Renal pelvis (tissue), 1 donor: ENCODE measurements at regions not wholly inside any gene's neighbourhood (a gene's known extent, or its start where the extent isn't known, plus 50 kb on each side); places are given as distances from the start of the nearest gene placed in this dataset.
"Not testable (repeated sequence)": the region's sequence is repeated elsewhere in the genome, so short reads cannot be mapped to it uniquely, and the experiment has no call there.

Experiments
- DNase-seq: peaks from one replicate; pipeline ENCODE4 v3.0.0-alpha.2; 2013

GRCh38 chr7:39758234-39758970 lies 135.0 kb downstream of the RALA start:
- no peak for DNase-seq

- no peak for DNase-seq
Measured at GRCh38 chr7:39761449-39761848, 138.1 kb downstream of the RALA start.

GRCh38 chr7:39762466-39762865 lies 139.1 kb downstream of the RALA start:
- DNase-seq, result not testable (repeated sequence)

GRCh38 chr7:39762881-39763280 lies 139.5 kb downstream of the RALA start:
- not testable (repeated sequence) for DNase-seq

GRCh38 chr7:39765833-39766232 lies 142.5 kb downstream of the RALA start:
- not testable (repeated sequence) for DNase-seq

DNA sequence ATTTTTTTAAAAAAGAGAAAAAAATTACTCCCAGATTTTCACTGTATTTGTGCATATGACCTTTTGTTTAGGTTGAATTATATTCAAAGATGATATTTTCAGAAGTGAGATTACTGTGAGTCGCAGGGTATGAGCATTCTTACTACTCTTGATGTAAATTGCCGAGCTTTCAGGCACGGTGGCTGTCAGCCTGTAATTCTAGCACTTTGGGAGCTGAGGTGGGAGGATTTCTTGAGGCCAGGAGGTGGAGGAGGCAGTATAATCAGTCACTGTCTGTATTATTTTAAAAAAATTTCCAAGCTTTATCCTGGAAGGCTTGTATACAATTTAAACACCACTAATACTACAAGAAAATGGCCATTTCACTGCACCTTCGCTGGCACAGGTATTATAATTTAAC lies 145.1 kb downstream of the RALA start:
- DNase-seq, result peak; percentile 42

- DNase-seq, result not testable (repeated sequence)
Measured at GRCh38 chr7:39774341-39774851, 151.0 kb downstream of the RALA start.

DNA sequence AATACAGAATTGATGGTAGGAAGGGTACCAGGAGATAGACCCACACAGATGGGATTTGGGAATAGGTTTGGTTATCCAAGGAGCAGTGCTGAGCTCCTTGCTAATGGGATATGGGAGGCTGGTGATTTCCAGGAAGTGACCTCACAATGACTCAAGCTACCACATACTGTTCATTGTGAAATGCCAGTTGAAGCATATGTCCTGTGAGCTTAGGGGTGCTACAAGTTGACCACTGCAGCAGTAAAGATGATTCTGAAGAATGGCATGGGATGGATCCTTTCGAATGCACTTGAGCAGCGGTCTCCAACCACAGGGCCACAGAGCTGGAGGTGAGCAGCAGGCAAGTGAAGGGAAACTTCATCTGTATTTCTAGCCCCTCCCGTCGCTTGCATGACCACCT lies 158.2 kb downstream of the RALA start:
- not testable (repeated sequence) for DNase-seq

DNA sequence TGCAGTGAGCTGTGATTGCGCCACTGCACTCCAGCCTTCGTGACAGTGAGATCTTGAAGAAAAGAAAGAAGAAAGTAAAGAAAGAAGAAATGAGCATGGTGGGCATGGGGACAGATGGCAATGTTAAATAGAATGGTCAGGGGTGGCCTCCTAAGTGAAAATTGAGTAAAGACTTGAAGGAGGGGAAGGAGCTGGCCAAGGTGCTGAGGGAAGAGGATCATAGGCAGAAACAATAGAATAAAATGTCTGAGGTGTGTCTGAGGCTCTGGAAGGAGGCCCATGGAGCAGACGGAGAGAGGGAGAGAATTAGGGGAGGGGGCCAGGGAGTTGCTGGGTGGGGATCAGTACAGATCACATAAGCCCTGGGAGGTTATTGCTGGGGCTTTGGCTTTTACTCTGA lies 163.1 kb downstream of the RALA start:
- not testable (repeated sequence) for DNase-seq

- not testable (repeated sequence) for DNase-seq
Measured at GRCh38 chr7:39791035-39791434, 159.0 kb upstream of the CDK13 start.

GRCh38 chr7:39791911-39792310 lies 158.1 kb upstream of the CDK13 start:
- not testable (repeated sequence) for DNase-seq

GRCh38 chr7:39793026-39793425 lies 157.0 kb upstream of the CDK13 start:
- DNase-seq, result not testable (repeated sequence)

DNA sequence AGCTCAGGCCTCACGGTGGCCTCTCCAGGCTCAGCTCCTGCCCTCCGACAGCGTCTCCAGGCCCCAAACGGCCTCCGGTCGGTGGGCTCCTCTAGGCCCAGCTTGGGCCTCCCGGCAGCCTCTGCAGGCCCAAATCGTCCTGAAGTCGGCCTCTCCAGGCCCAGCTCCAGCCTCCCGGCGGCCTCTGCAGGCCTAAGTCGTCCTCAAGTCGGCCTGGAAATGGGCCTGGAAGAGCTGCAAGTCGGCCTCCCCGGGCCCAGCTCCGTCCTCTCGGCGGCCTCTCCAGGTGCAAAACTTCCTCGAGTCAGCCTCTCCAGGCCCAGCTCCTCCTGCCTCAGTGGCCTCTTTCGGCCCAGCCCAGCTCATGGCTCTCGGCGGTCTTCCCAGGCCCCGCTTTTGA lies 156.2 kb upstream of the CDK13 start:
- not testable (repeated sequence) for DNase-seq

- not testable (repeated sequence) for DNase-seq
Measured at GRCh38 chr7:39796947-39797346, 153.1 kb upstream of the CDK13 start.

DNA sequence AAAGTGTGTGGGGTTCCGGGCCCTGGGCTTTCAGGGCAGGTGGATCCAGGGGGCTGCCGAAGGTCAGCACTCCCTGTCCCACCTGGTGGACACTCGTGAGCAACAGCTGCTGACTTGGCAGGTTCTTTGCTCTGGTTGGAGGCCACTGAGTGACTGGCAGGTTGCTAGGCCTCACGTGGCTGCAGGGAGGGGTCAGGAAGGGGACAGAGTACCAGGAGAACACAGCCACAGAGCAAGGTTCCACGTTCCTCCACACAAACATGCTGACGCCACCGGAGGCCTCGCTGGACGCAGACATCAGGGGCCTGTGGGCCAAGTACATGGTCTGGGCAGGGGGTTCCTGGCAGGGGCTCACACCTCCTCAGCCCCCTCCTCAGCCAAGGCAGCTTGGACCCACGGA lies 152.0 kb upstream of the CDK13 start:
- not testable (repeated sequence) for DNase-seq

DNA sequence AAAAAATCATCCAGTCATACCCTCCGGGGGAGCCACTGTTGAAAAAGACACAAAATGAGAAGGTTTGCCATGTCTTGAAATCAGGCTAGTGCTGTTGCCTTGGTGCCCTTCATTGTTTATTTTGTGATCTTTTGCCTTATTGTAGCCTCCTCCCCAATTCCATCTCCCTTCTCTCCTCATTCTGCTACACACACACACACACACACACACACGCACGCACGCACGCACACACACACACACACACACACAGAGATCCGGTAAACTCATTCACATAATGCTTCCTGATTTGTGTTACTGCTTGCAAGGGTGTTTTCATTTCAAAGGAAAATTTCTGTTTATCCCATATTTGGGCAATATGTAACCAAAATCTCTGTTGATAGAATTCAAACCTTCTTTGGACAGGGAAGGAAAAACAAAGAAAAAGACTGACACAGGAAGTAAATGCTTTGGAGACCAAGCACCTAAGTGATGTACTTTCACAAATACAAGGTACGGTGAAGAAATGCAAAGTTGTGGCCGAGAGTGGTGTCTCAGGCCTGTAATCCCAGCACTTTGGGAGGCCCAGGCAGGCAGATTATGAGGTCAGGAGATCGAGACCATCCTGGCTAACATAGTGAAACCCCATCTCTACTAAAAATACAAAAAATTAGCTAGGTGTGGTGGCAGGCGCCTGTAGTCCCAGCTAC lies 141.1 kb upstream of the CDK13 start:
- DNase-seq, result no peak

DNA sequence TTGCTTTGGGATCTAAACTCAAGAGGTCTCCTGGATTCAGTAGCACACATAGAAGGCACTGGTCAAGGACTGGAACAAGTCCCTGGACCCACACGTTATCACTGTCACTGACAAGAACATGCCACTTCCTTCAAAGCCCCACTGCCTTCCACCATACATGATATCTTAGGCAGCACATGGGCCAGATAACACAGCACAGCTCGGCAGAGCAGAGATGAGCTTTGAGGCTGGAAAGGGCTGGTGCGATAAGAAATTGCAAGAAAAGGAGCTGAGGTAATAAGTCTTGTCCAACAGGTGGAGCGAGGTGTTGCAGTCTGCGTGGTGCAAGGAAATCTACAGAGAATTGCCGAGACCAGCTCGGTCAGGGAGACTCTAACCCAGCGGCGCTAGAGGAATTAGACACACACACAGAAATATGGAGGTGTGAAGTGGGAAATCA lies 139.8 kb upstream of the CDK13 start:
- DNase-seq, result no peak

- DNase-seq, result no peak
Measured at GRCh38 chr7:39810710-39811109, 139.3 kb upstream of the CDK13 start.

- DNase-seq, result peak; percentile 52
Measured at GRCh38 chr7:39811161-39811614, 138.9 kb upstream of the CDK13 start.

DNA sequence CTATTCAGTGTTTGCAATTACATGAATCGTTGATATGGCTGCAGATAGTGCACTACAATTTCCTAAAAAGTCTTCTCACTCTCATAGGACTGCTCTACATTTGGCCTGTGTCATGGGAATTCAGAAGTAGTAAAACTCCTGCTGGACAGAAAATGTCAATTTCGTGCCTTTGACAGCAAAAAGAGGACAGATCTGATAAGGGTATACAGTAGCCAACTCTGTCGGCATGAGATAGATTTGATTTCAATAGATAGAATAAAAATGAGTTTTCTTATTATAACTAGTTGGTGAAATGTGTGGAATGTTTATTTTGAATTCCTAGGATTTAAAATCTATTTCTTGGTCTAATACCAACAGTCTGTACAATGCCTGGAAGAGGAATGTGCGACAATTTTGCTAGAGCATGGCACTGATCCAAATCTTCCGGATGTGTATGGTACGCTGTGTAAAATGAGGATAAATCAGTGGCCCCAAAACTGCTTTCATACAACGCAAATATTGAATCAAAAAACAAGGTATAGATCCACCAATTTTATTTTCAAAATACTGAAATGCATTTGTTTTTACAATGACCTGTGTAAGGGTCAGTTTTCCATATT lies 133.5 kb upstream of the CDK13 start:
- no peak for DNase-seq

DNA sequence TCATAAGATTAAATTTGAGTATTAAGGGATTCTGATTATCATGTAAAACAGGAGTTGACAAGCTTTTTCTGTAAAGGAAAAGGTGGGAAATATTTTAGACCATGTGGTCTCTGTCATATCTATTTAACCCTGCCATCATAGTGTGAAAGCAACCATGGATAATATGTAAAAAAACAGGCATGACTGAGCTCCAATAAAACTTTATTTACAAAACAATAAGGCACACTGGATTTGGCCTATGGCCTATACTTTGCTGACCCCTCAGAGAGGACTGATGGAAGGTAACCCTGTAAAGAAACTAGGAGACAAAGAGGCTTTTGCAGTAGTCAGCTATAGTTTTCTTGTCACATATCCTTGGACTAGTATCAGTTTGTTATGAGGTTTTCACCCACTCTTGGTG lies 130.5 kb upstream of the CDK13 start:
- no peak for DNase-seq

DNA sequence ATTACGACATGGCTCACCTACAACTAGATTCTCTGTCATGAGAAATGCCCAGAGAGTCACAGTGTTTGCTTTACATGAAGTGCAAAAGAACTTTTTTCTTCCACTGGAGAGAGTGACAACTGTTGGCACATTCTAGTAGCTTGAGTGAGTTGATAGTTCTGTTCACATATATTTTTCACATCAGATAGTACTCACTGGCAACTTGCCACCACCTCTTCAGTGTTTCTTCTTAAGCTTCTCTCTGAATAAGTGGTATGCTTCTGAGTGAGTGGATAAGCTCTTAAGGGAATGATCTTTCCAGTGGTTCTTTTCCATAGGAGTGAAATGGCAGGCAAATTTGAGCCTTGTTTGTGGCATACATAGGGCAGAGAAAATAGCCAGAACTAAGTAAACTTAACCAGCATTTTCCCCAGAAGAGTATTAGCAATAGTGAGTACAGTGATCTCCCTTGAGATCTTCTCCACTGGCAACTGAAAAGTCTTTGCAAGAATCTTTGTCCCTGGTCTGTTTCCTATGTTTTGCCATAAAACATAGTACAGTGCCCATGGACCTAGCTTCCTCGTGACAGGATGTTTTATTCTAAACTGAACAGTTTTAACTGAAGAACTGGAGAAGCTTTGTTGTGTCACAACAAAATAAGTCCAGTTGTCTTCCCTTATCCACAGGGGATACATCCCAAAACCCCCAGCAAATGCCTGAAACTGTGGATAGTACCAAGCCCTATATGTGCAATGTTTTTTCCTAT lies 125.4 kb upstream of the CDK13 start:
- no peak for DNase-seq
